ENCODE measurements at regions not wholly inside any gene's neighbourhood (a gene's known extent, or its start where the extent isn't known, plus 50 kb on each side); places are given as distances from the start of the nearest gene placed in this dataset.

DNA sequence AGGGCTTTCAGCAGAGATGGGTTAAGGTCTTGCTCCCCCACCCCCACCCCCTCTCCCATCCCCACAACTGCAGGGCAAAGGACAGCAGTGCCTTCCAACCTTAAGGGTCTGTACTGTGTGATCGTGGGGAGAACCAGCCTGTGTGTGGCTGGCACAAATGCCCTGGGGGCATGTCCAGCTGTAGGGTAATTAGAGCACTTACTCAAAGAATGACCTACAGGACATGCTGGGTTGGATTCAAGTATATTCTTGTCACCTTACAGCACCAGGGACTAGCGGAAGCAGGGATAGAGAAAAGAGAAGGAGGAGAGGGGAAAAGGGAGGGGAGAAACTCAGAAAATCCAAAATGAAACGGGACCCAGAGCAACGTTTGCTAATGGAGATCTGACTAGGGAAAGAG is 191.3 kb upstream of the GATB start:
- TF ChIP-seq, protein P1, sequence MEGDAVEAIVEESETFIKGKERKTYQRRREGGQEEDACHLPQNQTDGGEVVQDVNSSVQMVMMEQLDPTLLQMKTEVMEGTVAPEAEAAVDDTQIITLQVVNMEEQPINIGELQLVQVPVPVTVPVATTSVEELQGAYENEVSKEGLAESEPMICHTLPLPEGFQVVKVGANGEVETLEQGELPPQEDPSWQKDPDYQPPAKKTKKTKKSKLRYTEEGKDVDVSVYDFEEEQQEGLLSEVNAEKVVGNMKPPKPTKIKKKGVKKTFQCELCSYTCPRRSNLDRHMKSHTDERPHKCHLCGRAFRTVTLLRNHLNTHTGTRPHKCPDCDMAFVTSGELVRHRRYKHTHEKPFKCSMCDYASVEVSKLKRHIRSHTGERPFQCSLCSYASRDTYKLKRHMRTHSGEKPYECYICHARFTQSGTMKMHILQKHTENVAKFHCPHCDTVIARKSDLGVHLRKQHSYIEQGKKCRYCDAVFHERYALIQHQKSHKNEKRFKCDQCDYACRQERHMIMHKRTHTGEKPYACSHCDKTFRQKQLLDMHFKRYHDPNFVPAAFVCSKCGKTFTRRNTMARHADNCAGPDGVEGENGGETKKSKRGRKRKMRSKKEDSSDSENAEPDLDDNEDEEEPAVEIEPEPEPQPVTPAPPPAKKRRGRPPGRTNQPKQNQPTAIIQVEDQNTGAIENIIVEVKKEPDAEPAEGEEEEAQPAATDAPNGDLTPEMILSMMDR (IDR thresholded peaks at IDR 0.05): no peak
- no peak for TF ChIP-seq ZFX (IDR thresholded peaks at IDR 0.05; ENCODE audit: borderline replicate concordance)

DNA sequence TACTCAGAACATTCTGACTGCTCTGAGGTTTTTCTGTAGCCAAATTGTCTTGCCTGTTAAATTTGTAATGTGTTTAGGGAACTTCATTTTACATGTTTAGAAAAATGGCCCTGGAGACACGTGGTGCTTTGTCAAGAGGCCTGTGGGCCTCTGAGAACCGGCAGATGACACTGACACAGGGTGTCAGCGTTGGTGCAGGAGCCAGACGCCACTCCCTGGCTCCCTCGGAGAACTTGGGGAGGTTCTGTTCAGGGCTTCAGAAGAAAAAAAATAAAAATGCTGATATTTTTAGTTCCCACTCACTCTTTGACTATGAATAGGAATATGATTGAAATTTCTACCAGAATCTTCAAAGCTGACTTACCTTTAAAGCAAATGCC is 190.9 kb upstream of the GATB start:
- no peak for TF ChIP-seq ZFX (IDR thresholded peaks at IDR 0.05; ENCODE audit: borderline replicate concordance)
- TF ChIP-seq, protein P1 (IDR thresholded peaks at IDR 0.05): no peak
- no peak overlapping the region for H3K27ac ChIP-seq

More for the DNA sequence above, 191.3 kb upstream of the GATB start:
- no peak overlapping the region for H3K27ac ChIP-seq

DNA sequence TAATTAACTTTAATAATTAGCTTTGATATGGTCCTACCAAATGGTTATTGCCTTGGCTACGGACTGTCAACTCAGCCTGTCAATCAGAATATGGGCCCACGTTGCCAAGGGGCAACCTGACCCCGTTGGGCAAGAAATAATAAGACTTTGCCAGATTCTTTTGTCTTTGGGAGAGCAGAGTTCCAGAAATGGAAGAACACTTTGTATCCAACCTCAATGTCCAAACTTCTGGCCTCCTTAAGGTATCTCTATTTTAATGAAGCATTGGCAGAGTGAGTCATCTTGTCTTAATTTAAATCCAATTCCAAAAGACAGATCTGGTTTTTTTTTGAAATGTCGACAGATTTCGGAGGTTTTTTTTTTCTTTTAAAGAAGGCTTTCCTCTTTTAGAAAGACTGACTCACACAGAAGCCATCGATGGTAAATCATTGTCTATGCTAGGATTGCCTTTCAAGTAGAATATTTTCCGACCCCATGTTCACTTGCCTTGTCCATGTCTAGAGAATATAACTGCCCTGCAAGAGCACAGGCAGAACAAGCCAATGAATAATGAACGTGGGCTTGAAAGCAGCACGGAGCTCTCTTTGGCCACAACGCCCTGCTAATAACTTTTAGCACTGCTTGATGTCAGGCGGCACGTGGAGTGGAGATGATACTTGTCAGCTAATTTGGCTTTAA is 190.3 kb upstream of the GATB start:
- H3K27ac ChIP-seq: no peak overlapping the region
- no peak for TF ChIP-seq ZFX (IDR thresholded peaks at IDR 0.05; ENCODE audit: borderline replicate concordance)
- TF ChIP-seq, protein P1 (IDR thresholded peaks at IDR 0.05): no peak

DNA sequence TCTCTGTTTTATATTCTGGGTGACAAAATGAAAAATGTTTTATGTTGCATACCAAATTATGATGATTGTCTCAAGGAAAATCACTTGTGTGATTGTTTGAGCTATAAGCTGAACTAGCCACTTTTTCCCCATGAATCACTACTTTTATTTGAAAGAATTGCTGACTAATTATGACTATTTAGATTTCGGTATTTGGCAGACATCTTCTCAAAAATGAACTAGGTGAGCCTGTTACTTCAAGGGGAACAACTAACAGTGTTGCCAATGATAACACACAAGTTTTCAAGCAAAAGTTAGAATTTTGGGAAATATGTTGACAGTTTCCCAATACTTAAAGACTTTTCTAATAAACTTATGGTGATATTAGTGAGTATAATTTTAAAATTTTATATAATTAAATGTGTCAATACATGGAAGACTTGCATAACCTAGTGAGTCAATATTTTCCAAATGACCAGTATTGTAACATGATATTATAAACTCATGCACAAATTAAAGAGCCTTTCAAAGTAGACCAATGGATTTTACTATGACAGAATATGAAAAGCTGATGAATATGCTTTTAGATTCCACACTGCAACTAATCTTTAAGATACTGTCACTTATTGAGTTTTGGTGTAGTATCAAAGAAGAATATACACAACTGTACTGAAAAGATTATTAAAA is 187.7 kb upstream of the GATB start:
- no peak for TF ChIP-seq ZFX (IDR thresholded peaks at IDR 0.05; ENCODE audit: borderline replicate concordance)
- TF ChIP-seq, protein P1 (IDR thresholded peaks at IDR 0.05): no peak
- no peak overlapping the region for H3K27ac ChIP-seq

DNA sequence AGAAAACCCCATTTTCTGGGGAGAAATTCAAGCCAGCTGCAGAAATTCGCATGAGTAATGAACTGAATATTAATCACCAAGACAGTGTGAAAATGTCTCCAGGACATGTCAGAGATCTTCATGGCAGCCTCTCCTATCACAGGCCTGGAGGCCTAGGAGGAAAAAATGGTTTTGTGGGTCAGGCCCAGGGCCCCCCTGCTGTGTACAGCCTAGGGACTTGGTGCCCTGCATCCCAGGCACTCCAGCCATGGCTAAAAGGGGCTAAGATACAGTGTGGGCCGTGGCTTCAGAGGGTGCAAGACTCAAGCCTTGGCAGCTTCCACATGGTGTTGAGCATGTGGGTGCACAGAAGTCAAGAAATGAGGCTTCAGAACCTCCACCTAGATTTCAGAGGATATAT is 185.9 kb upstream of the GATB start:
- no peak overlapping the region for H3K27ac ChIP-seq

DNA sequence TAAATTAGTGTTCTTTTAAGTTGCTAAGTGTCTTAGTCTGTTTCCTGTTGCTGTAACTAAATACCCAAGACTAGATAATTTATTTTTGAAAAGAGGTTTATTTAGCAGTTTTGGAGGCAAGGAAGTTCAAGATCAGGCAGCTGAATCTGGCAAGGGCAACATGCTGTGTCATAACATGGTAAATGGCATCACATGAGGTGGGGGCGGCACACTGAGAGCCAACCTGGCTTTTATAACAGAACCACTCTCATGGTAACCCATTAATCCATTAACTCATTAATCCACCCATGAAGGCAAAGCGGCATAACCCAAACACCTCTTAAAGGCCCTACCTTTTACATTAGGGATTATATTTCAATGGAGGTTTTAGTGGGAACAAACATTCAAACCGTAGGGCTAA is 182.2 kb upstream of the GATB start:
- TF ChIP-seq ZFX (IDR thresholded peaks at IDR 0.05; ENCODE audit: borderline replicate concordance): no peak
- TF ChIP-seq, protein P1 (IDR thresholded peaks at IDR 0.05): no peak
- no peak overlapping the region for H3K27ac ChIP-seq

More for the DNA sequence above, 185.9 kb upstream of the GATB start:
- no peak for TF ChIP-seq ZFX (IDR thresholded peaks at IDR 0.05; ENCODE audit: borderline replicate concordance)
- TF ChIP-seq, protein P1 (IDR thresholded peaks at IDR 0.05): no peak

DNA sequence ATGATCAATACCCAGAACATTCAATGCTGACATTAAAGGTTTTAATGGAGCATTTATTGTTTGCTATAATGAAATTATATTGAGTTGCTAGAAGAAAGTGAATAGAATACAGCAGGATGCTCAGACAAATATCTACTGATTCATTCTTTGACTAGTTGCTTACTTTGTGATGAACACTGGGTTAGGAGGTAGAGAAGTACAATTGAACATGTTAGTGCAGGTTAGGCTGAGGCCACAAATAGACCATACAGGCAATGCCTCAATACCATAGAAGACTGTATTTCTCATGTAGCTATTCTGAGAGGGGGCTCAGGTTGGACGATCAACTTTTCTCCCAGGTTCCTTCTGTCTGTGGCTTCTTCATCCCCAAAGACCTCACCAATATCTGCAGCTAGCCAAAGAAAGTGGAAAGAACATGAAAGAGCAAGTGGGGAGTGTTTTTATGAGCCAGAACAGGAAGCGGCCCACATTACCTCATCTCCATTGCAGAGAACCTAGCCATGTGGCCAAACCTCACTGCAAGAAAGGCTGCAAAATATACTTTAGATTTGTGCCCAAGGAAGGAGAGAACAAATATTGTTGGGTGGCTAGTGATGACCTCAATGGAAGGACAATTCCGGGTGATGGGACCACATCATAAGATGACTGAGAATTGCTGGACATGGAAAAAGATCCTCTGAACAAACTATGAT is 180.3 kb upstream of the GATB start:
- H3K27ac ChIP-seq: no peak overlapping the region
- TF ChIP-seq, protein P1 (IDR thresholded peaks at IDR 0.05): no peak
- TF ChIP-seq ZFX (IDR thresholded peaks at IDR 0.05; ENCODE audit: borderline replicate concordance): no peak

Data from 22Rv1 (cell line).